ENCODE measurements at regions not wholly inside any gene's neighbourhood (a gene's known extent, or its start where the extent isn't known, plus 50 kb on each side); places are given as distances from the start of the nearest gene placed in this dataset.

DNA sequence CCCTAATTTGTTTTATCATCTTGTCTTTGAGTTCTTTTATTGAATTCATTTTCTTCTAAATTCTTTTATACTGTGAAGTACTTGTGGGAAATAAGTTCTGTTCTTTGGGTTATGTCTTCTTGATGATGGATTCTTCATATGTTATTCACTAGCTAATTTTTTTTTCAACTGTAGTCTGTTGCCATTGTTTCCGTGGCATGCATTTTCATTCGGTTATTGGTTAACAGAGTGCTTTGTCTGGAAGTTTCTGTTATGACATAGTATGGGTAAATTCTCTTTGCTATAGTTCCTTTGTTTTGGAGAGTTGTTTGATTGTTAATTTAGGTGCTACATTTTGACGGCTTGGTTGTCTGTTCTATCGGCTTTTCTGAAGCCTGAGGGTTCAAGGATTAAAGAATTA is 184.9 kb upstream of the AADAT start (continued):
- TF ChIP-seq, protein P1, sequence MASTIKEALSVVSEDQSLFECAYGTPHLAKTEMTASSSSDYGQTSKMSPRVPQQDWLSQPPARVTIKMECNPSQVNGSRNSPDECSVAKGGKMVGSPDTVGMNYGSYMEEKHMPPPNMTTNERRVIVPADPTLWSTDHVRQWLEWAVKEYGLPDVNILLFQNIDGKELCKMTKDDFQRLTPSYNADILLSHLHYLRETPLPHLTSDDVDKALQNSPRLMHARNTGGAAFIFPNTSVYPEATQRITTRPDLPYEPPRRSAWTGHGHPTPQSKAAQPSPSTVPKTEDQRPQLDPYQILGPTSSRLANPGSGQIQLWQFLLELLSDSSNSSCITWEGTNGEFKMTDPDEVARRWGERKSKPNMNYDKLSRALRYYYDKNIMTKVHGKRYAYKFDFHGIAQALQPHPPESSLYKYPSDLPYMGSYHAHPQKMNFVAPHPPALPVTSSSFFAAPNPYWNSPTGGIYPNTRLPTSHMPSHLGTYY (CRISPR knock-in tag; IDR thresholded peaks at IDR 0.05), result no peak
- no peak for TF ChIP-seq NFATC4 (CRISPR knock-in tag; IDR thresholded peaks at IDR 0.05)

DNA sequence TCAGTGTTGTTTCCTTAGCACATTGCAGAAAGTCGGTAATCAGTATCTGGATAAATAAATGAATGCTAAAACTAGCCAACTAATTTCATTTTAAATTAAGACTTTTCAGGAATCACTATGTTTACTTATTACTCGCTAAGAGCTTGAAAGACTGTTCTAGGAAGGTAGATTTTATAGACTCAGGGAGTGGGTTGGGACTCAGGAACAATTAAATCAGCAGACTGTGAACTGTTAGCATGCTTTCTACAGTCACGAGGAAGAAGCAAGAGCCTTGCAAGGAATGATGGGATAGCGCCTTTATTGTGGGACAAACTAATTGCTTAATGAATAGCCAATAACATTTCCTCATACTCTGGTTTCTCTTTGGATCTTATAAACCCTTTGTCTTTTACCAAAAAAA is 183.2 kb upstream of the AADAT start:
- H3K4me1 Mint-ChIP-seq, result peaks cover 5% of the 10 kb centered on the region; the same call in 1 of the 2 replicates
- CTCF ChIA-PET, result interaction anchor here (1.0 to 5.0 kb wide), 2 partner anchors 13 to 135 kb away, joined by 3 to 38 read pairs; no protein-coding TSS in a partner anchor
- TF ChIP-seq ZBTB21 (CRISPR knock-in tag; IDR thresholded peaks at IDR 0.05; ENCODE audit: borderline replicate concordance) (no peak), ZNF416 (CRISPR knock-in tag; IDR thresholded peaks at IDR 0.05) (no peak), MYBL2 (CRISPR knock-in tag; IDR thresholded peaks at IDR 0.05) (no peak), EMX1 (CRISPR knock-in tag; IDR thresholded peaks at IDR 0.05) (no peak), GABPB1 (CRISPR knock-in tag; IDR thresholded peaks at IDR 0.05) (no peak), NR1H2 (CRISPR knock-in tag; IDR thresholded peaks at IDR 0.05) (no peak), CBFB (CRISPR knock-in tag; IDR thresholded peaks at IDR 0.05; ENCODE audit: low read depth) (no peak), HMGA2 (CRISPR knock-in tag; IDR thresholded peaks at IDR 0.05) (no peak), FOXJ3 (CRISPR knock-in tag; IDR thresholded peaks at IDR 0.05; ENCODE audit: borderline replicate concordance) (no peak), OVOL2 (CRISPR knock-in tag; IDR thresholded peaks at IDR 0.05; ENCODE audit: borderline replicate concordance) (no peak), ZNF263 (CRISPR knock-in tag; IDR thresholded peaks at IDR 0.05; ENCODE audit: low read depth) (no peak)
- TF ChIP-seq, protein P2, sequence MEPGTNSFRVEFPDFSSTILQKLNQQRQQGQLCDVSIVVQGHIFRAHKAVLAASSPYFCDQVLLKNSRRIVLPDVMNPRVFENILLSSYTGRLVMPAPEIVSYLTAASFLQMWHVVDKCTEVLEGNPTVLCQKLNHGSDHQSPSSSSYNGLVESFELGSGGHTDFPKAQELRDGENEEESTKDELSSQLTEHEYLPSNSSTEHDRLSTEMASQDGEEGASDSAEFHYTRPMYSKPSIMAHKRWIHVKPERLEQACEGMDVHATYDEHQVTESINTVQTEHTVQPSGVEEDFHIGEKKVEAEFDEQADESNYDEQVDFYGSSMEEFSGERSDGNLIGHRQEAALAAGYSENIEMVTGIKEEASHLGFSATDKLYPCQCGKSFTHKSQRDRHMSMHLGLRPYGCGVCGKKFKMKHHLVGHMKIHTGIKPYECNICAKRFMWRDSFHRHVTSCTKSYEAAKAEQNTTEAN (CRISPR knock-in tag; IDR thresholded peaks at IDR 0.05), result no peak
- TF ChIP-seq, protein P3, sequence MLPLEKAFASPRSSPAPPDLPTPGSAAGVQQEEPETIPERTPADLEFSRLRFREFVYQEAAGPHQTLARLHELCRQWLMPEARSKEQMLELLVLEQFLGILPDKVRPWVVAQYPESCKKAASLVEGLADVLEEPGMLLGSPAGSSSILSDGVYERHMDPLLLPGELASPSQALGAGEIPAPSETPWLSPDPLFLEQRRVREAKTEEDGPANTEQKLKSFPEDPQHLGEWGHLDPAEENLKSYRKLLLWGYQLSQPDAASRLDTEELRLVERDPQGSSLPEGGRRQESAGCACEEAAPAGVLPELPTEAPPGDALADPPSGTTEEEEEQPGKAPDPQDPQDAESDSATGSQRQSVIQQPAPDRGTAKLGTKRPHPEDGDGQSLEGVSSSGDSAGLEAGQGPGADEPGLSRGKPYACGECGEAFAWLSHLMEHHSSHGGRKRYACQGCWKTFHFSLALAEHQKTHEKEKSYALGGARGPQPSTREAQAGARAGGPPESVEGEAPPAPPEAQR (CRISPR knock-in tag; IDR thresholded peaks at IDR 0.05), result no peak
- TF ChIP-seq, protein P4, sequence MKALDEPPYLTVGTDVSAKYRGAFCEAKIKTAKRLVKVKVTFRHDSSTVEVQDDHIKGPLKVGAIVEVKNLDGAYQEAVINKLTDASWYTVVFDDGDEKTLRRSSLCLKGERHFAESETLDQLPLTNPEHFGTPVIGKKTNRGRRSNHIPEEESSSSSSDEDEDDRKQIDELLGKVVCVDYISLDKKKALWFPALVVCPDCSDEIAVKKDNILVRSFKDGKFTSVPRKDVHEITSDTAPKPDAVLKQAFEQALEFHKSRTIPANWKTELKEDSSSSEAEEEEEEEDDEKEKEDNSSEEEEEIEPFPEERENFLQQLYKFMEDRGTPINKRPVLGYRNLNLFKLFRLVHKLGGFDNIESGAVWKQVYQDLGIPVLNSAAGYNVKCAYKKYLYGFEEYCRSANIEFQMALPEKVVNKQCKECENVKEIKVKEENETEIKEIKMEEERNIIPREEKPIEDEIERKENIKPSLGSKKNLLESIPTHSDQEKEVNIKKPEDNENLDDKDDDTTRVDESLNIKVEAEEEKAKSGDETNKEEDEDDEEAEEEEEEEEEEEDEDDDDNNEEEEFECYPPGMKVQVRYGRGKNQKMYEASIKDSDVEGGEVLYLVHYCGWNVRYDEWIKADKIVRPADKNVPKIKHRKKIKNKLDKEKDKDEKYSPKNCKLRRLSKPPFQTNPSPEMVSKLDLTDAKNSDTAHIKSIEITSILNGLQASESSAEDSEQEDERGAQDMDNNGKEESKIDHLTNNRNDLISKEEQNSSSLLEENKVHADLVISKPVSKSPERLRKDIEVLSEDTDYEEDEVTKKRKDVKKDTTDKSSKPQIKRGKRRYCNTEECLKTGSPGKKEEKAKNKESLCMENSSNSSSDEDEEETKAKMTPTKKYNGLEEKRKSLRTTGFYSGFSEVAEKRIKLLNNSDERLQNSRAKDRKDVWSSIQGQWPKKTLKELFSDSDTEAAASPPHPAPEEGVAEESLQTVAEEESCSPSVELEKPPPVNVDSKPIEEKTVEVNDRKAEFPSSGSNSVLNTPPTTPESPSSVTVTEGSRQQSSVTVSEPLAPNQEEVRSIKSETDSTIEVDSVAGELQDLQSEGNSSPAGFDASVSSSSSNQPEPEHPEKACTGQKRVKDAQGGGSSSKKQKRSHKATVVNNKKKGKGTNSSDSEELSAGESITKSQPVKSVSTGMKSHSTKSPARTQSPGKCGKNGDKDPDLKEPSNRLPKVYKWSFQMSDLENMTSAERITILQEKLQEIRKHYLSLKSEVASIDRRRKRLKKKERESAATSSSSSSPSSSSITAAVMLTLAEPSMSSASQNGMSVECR (CRISPR knock-in tag; IDR thresholded peaks at IDR 0.05; ENCODE audit: borderline replicate concordance), result no peak
- TF ChIP-seq, protein P5, sequence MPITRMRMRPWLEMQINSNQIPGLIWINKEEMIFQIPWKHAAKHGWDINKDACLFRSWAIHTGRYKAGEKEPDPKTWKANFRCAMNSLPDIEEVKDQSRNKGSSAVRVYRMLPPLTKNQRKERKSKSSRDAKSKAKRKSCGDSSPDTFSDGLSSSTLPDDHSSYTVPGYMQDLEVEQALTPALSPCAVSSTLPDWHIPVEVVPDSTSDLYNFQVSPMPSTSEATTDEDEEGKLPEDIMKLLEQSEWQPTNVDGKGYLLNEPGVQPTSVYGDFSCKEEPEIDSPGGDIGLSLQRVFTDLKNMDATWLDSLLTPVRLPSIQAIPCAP (CRISPR knock-in tag; IDR thresholded peaks at IDR 0.05), result no peak
- TF ChIP-seq, protein P6, sequence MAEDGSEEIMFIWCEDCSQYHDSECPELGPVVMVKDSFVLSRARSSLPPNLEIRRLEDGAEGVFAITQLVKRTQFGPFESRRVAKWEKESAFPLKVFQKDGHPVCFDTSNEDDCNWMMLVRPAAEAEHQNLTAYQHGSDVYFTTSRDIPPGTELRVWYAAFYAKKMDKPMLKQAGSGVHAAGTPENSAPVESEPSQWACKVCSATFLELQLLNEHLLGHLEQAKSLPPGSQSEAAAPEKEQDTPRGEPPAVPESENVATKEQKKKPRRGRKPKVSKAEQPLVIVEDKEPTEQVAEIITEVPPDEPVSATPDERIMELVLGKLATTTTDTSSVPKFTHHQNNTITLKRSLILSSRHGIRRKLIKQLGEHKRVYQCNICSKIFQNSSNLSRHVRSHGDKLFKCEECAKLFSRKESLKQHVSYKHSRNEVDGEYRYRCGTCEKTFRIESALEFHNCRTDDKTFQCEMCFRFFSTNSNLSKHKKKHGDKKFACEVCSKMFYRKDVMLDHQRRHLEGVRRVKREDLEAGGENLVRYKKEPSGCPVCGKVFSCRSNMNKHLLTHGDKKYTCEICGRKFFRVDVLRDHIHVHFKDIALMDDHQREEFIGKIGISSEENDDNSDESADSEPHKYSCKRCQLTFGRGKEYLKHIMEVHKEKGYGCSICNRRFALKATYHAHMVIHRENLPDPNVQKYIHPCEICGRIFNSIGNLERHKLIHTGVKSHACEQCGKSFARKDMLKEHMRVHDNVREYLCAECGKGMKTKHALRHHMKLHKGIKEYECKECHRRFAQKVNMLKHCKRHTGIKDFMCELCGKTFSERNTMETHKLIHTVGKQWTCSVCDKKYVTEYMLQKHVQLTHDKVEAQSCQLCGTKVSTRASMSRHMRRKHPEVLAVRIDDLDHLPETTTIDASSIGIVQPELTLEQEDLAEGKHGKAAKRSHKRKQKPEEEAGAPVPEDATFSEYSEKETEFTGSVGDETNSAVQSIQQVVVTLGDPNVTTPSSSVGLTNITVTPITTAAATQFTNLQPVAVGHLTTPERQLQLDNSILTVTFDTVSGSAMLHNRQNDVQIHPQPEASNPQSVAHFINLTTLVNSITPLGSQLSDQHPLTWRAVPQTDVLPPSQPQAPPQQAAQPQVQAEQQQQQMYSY (CRISPR knock-in tag; IDR thresholded peaks at IDR 0.05), result no peak
- TF ChIP-seq, protein P7, sequence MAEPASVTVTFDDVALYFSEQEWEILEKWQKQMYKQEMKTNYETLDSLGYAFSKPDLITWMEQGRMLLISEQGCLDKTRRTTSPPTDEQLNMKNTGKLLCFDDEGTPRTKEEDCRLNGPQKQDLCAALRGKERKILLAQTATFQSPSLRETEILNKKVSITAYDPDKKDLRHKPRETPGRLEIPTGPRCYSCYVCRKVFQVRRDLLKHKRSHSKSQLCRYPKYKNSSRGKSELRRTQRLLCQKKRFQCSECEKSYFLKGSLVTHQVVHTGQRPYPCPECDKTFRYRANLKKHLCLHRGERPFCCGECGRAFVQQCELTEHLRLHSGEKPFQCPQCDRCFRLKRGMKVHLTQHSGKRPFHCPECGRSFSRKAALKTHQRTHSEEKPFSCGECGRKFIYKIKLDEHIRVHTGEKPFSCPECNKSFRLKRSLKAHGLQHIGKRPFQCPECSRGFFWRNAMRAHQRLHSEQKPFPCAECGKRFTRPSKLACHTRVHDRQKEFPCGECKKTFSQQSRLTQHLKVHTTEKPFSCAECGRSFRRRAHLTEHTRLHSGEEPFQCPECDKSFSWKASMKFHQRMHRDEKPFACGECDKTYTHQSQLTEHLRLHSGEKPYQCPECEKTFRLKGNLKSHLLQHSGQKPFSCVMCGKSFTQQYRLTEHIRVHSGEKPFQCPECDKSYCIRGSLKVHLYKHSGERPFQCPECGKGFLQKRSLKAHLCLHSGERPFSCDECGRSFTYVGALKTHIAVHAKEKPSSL (CRISPR knock-in tag; conservative IDR thresholded peaks at IDR 0.05), result no peak
- TF ChIP-seq, protein P8, sequence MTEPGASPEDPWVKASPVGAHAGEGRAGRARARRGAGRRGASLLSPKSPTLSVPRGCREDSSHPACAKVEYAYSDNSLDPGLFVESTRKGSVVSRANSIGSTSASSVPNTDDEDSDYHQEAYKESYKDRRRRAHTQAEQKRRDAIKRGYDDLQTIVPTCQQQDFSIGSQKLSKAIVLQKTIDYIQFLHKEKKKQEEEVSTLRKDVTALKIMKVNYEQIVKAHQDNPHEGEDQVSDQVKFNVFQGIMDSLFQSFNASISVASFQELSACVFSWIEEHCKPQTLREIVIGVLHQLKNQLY (CRISPR knock-in tag; IDR thresholded peaks at IDR 0.05), result no peak

More for the DNA sequence above, 183.2 kb upstream of the AADAT start:
- Mint-ChIP-seq H3K9me3 (peaks cover 21% of the 10 kb centered on the region), H3K4me3 (no peak overlapping the region), H3K27ac (no peak overlapping the region), H3K27me3 (ENCODE audit: low read depth) (no peaks in the 10 kb centered on the region), H3K36me3 (peaks cover 10% of the 10 kb centered on the region)
- DNase-seq (ENCODE audit: low spot score), result no peak
- ATAC-seq, result no peak
- POLR2A ChIA-PET, result no interaction called here
